NCI-H2196 (cell line): ENCODE measurements at regions not wholly inside any gene's neighbourhood (a gene's known extent, or its start where the extent isn't known, plus 50 kb on each side); places are given as distances from the start of the nearest gene placed in this dataset.
"Not testable (repeated sequence)": the region's sequence is repeated elsewhere in the genome, so short reads cannot be mapped to it uniquely, and the experiment has no call there.

Source experiments
- DNase-seq: peaks from one replicate; lab custom pipeline; 2025; ENCODE audit not compliant: unreplicated experiment; lab: John Stamatoyannopoulos, UW

DNA sequence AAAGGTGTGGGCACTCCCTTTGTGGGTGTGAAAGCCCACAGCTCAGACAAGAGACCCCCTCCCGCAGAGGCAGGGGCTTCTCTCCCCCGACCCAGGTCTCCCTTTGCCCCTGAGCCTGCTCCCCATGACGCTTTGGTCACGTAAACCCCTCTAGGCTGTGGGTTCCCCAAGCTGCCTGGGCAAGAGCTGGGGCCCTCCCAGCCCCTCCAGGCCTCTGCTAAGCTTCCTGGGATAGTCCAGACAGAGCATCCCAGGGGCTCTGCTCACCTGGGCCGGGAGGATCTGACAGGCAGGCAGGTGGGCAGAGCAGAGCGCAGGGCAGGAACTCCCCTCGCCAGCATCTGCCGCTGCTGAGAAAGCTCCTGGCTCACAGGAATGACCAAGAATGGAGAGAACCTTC lies 177.3 kb downstream of the BANP start:
- DNase-seq = no peak

DNA sequence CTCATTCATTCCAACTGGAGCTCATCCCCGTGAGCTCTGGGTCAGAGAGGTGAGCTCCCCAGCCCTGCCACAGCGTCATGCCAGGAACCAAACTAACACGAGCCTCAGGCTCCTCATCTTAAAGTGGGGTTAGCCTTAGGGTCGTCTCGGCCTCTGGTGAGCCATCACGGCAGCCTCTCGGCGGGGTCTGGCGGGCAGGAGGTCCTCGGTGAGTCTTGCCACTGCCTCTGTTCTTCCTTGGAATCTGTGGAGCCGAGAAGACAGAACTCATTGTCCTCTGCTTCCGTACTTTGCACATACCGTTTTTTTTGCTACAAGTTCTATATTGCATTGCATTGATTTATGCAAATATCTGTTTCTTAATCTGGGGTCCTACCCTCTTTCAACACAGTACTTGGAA lies 177.9 kb downstream of the BANP start:
- not testable (repeated sequence) for DNase-seq

DNA sequence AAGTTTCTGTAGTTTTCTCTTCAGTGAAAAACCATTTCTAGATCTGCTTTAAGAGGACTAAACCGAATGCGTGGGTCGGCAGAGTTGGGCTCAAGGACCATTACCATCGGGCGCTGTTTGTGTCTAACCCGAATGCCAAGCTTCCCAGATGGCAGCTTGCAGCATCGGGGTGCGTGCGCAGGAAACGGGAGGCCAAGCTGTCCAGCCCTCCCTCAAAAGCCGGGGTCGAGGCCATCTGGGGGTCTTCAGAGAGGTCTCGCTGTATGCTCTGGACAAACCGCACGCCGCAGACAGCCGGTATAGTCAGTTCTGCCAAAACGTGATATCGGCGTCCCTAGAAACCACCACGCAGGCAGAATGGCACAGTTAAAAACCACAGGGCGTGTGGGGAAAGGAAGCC lies 178.8 kb downstream of the BANP start:
- DNase-seq = no peak

DNA sequence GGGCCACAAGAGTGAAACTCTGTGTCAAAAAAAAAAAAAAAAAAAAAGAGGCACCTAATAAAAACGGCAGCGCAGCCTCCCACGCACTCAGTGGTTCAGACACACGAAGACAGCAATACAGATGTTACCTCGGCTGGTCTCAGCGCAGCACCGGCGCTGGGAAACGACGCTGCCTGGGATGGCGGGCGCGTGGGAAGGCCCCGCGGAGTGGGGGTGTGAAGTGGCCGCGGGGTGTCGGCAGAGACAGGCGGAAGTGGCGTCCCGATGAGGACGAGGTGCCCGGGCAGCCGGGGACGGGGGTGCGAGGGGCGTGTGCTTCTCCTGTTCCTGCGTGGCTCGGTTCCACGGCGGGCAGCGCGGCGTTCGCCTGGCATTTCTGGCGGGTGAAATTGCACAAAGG lies 179.4 kb downstream of the BANP start:
- DNase-seq = no peak

DNA sequence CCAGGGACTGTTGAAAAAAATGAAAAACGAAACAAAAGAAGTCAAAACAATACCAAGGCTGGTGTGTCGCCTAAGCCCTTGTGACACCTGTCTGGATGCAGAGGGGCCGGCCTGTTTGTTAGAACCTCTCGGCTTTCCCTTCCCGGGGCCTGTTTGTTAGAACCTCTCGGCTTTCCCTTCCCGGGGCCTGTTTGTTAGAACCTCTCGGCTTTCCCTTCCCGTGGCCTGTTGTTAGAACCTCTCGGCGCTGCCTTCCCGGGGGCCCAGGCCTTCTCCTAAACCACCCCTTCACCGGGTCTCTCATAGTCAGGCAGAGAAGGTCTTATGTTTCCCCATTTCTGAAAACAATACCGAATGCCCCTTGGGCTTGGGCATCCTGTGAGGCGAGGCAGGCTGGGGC lies 180.0 kb downstream of the BANP start:
- no peak for DNase-seq

DNA sequence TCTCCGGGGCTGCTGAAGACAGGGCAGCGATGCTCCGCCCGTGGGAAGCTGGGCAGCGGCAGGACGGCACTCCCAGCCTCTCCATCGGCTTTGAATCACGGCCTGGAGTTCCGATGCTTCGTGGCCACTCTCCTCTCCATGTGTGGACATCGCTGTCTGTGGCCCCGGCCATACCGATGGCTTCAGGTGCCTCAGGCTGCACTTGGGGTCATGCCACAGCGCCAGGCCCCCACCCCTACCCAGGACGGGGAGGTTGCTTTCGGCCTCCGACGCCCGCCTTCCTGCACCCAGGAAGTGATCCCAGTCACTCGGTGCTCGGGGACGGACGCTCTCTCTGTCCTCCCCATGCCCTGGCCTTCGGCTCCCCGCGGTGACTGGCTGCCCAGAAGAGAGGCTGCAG lies 180.7 kb downstream of the BANP start:
- DNase-seq = no peak

DNA sequence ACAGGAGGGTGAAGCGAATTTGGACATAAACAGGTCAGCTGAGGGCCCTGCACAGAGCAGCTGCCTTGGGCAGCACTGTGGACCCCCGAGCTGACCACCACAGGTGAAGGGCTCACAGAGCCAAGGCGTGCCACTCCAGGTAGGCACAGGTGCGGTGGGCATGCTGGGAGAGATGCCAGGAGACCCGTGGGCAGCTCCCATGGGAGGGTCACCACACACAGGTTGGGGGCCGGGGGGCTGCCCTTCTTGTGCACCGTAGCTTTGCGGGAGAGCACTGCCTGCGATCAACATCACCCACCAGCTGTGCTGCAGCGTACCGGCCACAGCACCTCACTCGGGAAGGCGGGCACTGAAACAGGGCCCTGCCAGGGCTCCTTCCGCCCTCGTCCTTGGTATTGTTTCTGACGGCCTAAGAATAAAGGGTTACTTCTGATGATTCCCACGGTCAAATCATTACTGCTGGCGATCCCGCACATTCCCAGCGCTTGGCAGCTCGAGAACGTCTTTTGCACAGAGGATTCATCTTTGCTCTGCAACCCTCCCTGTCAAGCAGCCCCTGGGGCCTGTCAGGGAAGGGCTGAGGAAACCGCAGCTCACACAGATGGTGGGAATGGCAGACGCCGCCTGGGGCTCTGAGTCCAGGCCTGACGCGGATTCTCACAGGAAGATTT lies 181.7 kb downstream of the BANP start:
- DNase-seq = no peak

DNA sequence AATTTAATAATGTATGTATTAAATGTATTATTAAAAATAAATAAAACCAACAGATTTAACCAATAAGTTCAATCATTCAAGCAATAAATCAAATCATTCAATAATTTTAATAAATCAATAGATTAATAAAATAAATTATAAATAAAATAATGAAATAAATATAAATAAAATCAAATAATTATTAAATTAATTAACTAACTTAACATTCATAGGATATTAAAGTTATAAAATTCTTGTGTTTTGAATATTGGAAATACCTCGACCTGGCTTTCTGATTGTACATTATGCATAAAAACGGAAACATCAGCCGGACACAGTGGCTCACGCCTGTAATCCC lies 182.2 kb downstream of the BANP start:
- no peak for DNase-seq

DNA sequence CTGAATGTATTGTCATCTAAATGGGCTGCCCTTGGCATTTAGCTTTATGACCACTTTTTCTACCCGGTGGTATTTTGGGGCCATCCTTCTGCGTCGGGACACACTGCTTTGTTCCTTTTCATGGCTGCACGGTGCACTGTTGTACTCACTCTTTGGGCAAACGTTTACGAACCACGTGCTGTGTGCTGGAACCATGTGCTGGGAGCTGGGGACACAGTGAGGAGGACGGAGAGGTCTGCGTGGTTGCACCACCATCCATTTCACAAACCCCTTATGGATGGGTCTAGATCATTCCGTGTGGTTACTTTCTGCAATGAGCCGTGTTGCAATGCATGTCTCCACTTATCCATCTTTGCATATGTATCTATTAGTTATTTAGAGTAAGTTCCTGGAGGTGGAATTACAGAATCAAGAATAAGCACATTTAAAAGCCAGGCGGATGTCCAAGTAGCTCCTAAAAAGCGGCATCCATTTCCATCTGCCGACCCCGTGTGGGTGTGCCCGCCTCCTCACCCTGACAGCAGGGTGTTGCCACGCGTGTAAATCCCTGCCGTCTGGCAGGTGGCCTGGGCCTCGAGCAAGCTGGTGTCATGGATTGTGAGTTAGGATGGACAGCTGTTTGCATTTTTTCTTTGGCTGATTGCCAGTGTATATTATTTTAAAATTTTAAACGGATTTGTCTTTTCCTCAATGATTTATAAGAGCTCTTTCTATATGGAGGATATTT lies 183.1 kb downstream of the BANP start:
- not testable (repeated sequence) for DNase-seq

DNA sequence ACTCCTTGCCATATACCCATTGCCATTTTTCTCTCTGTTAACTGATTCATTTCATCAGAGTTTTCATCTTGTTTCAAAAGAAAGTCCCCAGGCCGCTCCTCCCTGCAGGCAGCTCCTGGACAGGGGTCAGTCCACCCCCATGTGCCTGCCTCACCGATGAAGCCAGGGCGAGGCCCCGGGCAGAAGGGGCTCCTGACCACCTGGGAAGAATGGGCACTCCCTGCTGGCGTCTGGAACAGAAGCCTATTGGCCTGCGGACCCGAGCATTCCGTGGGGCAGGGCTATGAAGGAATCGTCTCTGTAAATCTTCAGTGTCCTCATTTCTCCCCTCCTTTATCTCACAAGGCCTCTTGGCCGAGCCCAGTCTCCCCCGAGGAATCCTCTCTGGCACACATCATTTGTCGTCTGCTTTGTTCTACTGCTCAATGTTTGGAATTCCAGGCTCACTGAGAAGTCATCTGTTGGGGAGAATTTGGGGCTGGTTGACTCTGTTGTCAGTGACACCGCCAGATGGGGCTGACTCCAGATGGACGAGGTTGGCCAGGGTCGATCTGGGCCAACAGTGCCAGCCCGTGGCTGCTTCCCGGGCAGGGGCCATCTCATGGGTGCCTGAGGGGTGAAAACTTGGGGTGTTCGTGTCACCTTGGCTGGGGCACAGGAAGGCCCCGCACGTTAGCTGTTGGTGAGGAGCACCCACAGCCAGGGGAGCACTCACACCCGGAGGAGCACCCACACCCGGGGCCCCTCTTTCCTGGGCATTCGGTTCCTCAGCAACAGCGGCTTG lies 183.9 kb downstream of the BANP start:
- DNase-seq = not testable (repeated sequence)

DNA sequence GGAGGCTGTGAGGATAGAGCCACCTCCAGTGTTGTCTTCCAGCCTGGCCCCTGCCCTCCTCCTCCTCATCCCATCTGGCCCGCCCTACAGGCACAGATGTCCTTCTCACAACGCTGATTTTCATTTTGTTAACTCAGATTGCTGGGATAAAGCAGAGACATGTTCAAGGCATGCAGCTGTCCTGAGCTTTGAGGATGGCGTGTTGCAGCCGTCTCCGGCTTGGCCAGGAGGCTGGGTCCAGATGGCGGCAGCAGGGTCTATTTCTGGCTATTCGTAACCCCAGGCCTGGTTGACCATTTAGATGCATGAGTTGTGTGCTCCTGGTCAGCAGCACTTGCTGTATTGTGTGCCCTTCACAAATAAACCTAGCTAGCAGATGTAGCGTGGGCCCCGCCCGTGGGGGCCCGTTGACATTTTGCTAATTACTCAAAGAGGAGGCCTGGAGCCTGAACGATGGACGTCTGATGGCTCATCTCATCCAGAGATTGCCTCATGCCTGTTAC lies 185.0 kb downstream of the BANP start:
- not testable (repeated sequence) for DNase-seq

DNA sequence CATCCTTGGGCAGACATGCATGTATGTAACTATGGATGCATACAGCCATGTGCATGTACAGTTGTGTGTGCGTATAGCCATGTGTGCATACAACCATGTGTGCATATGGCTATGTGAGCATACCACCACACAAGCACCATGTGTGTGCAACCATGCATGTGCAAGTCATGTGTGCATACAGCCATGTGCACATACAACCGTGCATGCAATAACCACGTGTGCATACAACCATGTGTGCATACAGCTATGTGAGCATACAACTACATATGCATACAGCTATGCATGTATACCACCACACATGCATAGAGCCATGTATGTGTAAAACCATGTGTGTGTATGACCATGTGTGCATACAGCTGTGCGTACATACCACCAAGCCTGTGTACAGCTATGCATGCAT lies 185.7 kb downstream of the BANP start:
- not testable (repeated sequence) for DNase-seq

DNA sequence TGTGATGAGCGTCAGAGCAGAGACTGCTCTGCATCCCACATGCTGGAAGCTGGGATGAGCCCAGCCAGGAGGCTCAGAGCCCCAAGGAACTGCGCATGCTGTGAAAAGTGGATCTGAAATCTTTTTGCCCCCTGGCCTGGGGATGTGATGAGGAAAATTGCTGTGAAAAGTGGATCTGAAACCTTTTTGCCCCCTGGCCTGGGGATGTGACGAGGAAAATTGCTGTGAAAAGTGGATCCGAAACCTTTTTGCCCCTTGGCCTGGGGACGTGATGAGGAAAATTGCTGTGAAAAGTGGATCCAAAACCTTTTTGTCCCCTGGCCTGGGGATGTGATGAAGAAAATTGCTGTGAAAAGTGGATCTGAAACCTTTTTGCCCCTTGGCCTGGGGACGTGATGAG lies 187.9 kb downstream of the BANP start:
- DNase-seq = not testable (repeated sequence)

DNA sequence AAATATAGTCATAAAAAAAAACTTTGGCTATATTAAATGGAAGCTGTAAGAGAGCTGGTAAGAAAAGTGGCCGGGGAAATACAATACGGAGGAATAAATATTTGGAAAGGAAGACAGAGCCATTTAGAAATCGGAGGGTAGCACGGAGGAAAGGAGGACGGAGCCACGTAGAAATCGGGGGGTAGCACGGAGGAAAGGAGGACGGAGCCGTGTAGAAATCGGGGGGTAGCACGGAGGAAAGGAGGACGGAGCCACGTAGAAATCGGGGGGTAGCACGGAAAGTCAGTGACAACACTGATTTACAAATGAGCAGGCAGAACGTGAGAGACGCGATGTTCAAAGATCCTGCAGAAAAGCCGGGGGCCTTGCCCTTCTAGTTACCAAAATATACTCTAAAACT lies 189.0 kb downstream of the BANP start:
- DNase-seq = not testable (repeated sequence)

DNA sequence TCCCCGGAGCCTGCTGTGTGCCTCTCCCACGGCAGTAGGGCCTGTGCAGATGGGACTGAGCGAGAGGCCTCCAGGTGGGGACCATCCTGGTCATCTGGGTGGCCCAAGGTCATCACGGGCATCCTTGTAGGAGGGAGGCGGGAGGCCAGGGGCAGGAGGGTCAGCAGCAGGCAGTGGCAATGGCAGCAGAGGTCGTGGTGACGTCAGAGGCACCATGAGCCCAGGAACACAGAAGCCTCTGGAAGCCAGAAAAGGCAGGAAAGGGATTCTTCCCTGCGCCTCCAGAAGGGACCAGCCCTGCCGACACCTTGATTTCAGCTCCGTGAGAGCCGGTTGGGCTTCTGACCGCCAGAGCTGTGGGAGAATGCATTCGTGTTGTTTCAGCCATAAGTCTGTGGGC lies 190.3 kb downstream of the BANP start:
- no peak for DNase-seq

DNA sequence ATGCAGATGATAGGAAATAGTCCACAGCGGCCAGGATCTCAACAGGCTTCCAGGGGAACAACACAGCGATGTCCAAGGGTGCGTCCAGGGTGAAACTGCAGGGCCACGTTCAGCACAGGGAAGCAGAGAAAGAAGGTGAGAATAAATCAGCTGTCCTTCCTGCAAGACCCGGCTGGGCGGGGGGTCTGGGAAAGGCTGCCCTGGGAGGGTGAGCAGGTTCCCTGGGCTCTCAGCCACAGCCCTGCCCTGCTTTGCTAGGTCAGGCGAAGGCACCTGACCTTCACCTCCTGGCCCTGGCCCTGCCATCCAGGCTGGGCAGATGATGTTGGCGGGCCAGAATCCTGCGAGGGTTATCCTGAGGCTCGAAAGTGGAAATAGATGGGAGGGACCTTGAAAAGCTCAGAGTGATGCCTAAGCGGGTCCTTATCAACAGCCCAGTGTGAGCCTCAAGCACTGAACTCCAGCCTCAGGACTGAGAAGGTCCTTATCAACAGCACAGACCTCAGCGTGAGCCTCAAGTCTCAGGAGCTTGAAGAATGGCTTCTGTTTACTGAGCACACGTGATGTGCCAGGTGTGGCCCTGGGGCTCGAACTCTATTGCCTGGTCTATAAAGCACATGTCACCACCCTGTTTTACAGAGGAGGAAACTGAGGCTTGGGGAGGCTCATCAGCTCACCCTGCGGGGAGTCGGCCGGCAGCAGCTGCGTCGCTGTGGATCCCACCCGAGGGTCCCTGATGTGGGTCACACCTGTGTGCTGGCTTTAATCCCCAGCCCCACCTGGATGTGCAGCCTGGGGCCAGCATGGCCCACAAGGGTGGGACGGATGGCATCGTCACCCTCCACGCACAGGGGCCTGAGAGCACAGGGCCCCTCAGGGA lies 191.1 kb downstream of the BANP start:
- not testable (repeated sequence) for DNase-seq

DNA sequence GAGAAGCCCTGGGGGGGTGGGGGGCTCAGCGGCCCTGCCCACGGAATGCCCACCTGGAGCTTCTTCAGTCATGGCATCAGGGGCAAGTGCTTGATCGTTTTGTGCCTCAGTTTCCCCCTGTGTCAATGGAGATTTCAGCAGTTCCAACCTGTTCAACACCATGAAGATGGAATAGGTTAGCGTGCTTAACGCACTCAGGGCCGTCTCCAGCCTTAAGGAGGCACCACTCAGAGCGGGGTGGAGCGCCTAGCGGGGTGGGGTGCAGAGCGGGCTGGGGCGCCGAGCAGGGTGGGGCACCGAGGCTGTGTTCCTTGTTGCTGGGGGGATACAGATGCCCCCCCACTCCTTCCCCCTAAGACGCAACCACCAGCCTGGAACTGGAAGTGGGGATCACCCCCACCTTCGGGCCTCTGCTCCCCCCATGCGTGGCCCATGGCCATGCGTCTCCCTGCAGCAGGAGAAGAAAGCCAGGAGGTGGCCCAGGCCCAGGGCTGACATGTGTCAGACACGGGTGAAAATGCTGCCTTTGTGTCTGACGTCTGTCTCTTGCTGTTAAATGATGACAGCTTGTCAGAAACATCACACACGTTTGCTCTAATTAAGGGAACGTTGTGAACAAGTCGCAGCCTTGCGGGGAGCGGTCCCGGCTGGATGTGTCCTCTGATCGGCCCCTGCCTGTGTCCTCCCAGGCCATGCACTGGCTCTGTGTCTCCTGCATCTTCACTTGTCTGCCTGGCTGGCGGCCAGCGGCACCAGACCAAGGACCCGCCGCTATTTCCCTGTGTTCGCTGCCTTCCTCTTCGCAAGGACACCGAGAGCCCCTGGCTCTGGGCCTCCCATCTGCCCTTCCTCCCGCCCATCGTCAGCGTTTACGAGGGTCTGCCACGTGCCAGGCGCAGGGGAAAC lies 192.1 kb downstream of the BANP start:
- not testable (repeated sequence) for DNase-seq

DNA sequence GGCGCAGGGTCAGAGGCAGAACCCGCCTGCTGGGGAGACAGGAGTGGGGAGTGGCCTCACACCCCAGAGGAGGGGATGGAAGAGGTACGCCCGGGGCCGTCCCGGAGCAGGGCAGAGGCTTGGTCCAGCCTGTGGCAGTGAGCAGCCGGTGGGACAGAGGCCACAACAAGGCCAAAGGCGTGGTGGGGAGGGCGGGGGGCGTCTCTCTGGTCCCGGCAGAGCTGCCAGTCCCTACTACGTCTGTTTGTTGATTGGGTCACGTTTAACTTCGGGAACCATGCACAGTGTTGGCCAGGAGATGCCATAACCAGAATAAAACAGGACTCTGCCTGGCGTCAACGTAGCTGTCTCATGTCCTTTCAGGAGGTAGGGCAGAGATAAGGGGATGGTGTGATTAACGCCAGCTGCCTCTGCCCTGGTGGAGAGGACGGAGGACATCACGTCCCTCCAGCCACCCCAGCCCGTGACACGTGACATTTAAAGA lies 192.8 kb downstream of the BANP start:
- DNase-seq = no peak

DNA sequence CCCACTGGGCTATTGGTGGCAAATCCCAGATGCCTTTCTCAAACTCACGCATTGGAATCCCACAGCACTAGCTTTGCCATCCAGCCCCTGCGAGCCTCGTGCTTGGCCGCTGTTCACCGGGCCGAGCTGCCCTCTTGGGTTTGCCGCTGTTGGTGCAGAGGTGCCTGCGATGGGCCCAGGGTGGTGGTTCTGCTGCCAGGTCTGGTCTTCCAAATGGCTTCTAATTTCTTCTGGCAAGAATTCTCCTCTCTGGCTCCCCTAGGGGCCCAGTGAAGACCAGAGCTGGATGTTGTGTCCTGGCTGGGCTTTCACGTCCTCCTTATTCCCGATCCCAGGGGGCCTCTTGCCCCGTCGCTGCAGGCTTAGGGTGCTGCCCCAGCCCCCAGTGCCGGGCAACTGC lies 194.1 kb downstream of the BANP start:
- DNase-seq = not testable (repeated sequence)
